Thyroid gland (tissue), 4 donors: ENCODE measurements at regions not wholly inside any gene's neighbourhood (a gene's known extent, or its start where the extent isn't known, plus 50 kb on each side); places are given as distances from the start of the nearest gene placed in this dataset.

Source experiments
- CTCF ChIP-seq, 6 experiments: fragments of 200-600 bp in 3 of 6; fragments of 450-650 bp in 3 of 6; sonication (generic) in 3 of 6; IDR thresholded peaks; one replicate each; pipeline ENCODE4 v1.5.1; 2016 to 2019; ENCODE audit warnings: antibody characterized with exemption in 6 of 6, mild to moderate bottlenecking in 2 of 6, inconsistent platforms in 1 of 6, moderate library complexity in 1 of 6
- POLR2A ChIP-seq, 2 donors: fragments of 450-650 bp; IDR thresholded peaks; one replicate each; pipeline ENCODE4 v1.6.1; 2017; ENCODE audit warnings: antibody characterized with exemption in 2 of 2, mild to moderate bottlenecking in 2 of 2, moderate library complexity in 1 of 2

GRCh38 chr11:116432301-116432700 is 340.5 kb downstream of the BUD13 start:
- TF ChIP-seq CTCF (IDR thresholded peaks at IDR 0.05) (no peak), POLR2A (IDR thresholded peaks at IDR 0.05) (no peak)
